ENCODE measurements at regions not wholly inside any gene's neighbourhood (a gene's known extent, or its start where the extent isn't known, plus 50 kb on each side); places are given as distances from the start of the nearest gene placed in this dataset.

- Histone ChIP-seq H3K4me3 (replicated peaks in 1 of 3; ENCODE audit: insufficient read depth in 1 of 3, low read depth in 2 of 3, low read length in 3 of 3) (no peak overlapping the region), H3K79me2 (ENCODE audit: insufficient read depth, low read length) (no peaks in the 10 kb centered on the region), H2AFZ (ENCODE audit: low read length) (no peak overlapping the region), H4K20me1 (ENCODE audit: insufficient read depth, low read length) (no peaks in the 10 kb centered on the region), H3K9me3 (ENCODE audit: low read length) (no peaks in the 10 kb centered on the region), H3K4me2 (ENCODE audit: low read depth, low read length) (no peak overlapping the region), H3K27ac (ENCODE audit: extremely low read length, insufficient read depth, low read length) (no peak overlapping the region), H3K36me3 (replicated peaks in 1 of 2; ENCODE audit: control insufficient read depth in 1 of 2, insufficient read depth in 2 of 2, low read length in 2 of 2) (no peaks in the 10 kb centered on the region), H3K27me3 (ENCODE audit: control insufficient read depth in 1 of 2, insufficient read depth in 2 of 2, low read length in 2 of 2) (0 out of 5 replicates have a peak, but pooled peaks cover 0 to 7% of the 10 kb centered on the region in 2 experiments), H3K9ac (ENCODE audit: insufficient read depth, low read depth, low read length) (no peak overlapping the region), H3K4me1 (ENCODE audit: insufficient read depth, low read length) (no peaks in the 10 kb centered on the region)
- ATAC-seq: no peak
- no peak for DNase-seq (ENCODE audit: low spot score)
- ChIA-PET POLR2A (no interaction called here), CTCF (ENCODE audit: low intra/inter-chr PET ratio, low total read pairs) (no interaction called here)
- BruUV-seq (replicated peaks): no TSS peak
- in situ Hi-C loops (cut with HindIII; ENCODE audit: extremely low pct_ligation_motif_present, low pct_unique_long_range_greater_than_20kb) (no loop called here), intact Hi-C loops (cut with micrococcal nuclease; ENCODE audit: unreplicated experiment) (no loop called here)
- no peak for FAIRE-seq
- TF ChIP-seq ZNF264 (CRISPR knock-in tag; IDR thresholded peaks at IDR 0.05): no peak
- WGBS (ENCODE audit: low lambda C conversion rate): 49% methylated on average over 4 of the region's 4 CpGs
Observed at GRCh38 chr6:105557291-105557690, 154.4 kb upstream of the PREP start.

- Histone ChIP-seq H3K4me1 (ENCODE audit: insufficient read depth, low read length) (no peaks in the 10 kb centered on the region), H3K27ac (ENCODE audit: extremely low read length, insufficient read depth, low read length) (no peak overlapping the region), H2AFZ (ENCODE audit: low read length) (no peak overlapping the region), H3K36me3 (replicated peaks in 1 of 2; ENCODE audit: control insufficient read depth in 1 of 2, insufficient read depth in 2 of 2, low read length in 2 of 2) (no peaks in the 10 kb centered on the region), H3K27me3 (ENCODE audit: control insufficient read depth in 1 of 2, insufficient read depth in 2 of 2, low read length in 2 of 2) (peaks cover 0 to 7% of the 10 kb centered on the region in 2 experiments; a peak in 1 of 5 replicates), H3K4me2 (ENCODE audit: low read depth, low read length) (no peak overlapping the region), H3K9me3 (ENCODE audit: low read length) (no peaks in the 10 kb centered on the region), H3K4me3 (replicated peaks in 1 of 3; ENCODE audit: insufficient read depth in 1 of 3, low read depth in 2 of 3, low read length in 3 of 3) (no peak overlapping the region), H3K79me2 (ENCODE audit: insufficient read depth, low read length) (no peaks in the 10 kb centered on the region), H3K9ac (ENCODE audit: insufficient read depth, low read depth, low read length) (no peak overlapping the region), H4K20me1 (ENCODE audit: insufficient read depth, low read length) (no peaks in the 10 kb centered on the region)
- in situ Hi-C loops (cut with HindIII; ENCODE audit: extremely low pct_ligation_motif_present, low pct_unique_long_range_greater_than_20kb) (no loop called here), intact Hi-C loops (cut with micrococcal nuclease; ENCODE audit: unreplicated experiment) (no loop called here)
- DNase-seq (ENCODE audit: low spot score) (no peak), ATAC-seq (no peak), FAIRE-seq (no peak)
- 9% methylated on average over 4 of the region's 6 CpGs for WGBS (ENCODE audit: low lambda C conversion rate)
- CTCF ChIA-PET (ENCODE audit: low intra/inter-chr PET ratio, low total read pairs): no interaction called here
- POLR2A ChIA-PET: no interaction called here
- BruUV-seq (replicated peaks): no TSS peak
- TF ChIP-seq FIP1L1 (IDR thresholded peaks at IDR 0.05; ENCODE audit: borderline replicate concordance, insufficient read depth, low read depth, low read length): no peak
- no peak for TF ChIP-seq IRF1 (CRISPR knock-in tag; IDR thresholded peaks at IDR 0.05; ENCODE audit: low read depth)
- no peak for TF ChIP-seq LBX2 (CRISPR knock-in tag; IDR thresholded peaks at IDR 0.05; ENCODE audit: borderline replicate concordance)
- no peak for TF ChIP-seq ISL2 (CRISPR knock-in tag; IDR thresholded peaks at IDR 0.05)
- TF ChIP-seq ZNF329 (CRISPR knock-in tag; IDR thresholded peaks at IDR 0.05; ENCODE audit: low read depth): no peak
- no peak for TF ChIP-seq CHD2 (IDR thresholded peaks at IDR 0.05; ENCODE audit: low read depth, low read length)
- TF ChIP-seq MLLT10 (CRISPR knock-in tag; IDR thresholded peaks at IDR 0.05): no peak
- TF ChIP-seq CEBPZ (IDR thresholded peaks at IDR 0.05; ENCODE audit: low read length): no peak
- no peak for TF ChIP-seq CBX2 (IDR thresholded peaks at IDR 0.05; ENCODE audit: low read depth, low read length)
- TF ChIP-seq CBX2 (CRISPR knock-in tag; IDR thresholded peaks at IDR 0.05; ENCODE audit: low read depth): no peak
- no peak for TF ChIP-seq ZNF263 (CRISPR knock-in tag; IDR thresholded peaks at IDR 0.05)
- TF ChIP-seq SMAD3 (CRISPR knock-in tag; IDR thresholded peaks at IDR 0.05): no peak
Observed at GRCh38 chr6:105553171-105553570, 150.3 kb upstream of the PREP start.
